Umbilical cord (tissue), 1 donor: ENCODE measurements at regions not wholly inside any gene's neighbourhood (a gene's known extent, or its start where the extent isn't known, plus 50 kb on each side); places are given as distances from the start of the nearest gene placed in this dataset.

Experiments
- DNase-seq: peaks from one replicate; pipeline ENCODE4 v3.0.0-alpha.2; 2015; ENCODE audit warnings: low spot score

DNA sequence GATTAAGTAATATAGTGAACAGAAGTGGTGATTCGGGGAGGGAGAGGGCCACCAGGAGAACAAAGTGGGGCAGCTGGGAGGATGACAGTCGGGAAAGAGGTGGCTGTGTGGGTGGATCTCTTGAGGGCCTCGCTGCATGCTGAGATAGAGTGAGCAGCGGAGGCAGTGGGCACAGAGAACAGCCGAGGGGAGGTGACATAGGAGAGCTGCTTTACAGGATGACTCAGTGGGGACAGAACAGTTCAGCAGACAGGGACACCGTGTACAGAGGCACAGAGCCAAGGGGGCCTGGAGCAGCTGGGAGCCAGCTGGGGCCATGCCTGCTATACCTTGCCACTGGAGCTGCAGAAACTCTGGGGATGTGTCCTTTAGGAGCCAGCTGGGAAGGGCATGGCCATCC, 273.9 kb downstream of the GADD45G start:
- no peak for DNase-seq

- DNase-seq, result no peak
Observed at GRCh38 chr9:89879276-89879675, 274.5 kb downstream of the GADD45G start.

GRCh38 chr9:89879701-89880100, 274.9 kb downstream of the GADD45G start:
- peak; percentile 66 for DNase-seq

GRCh38 chr9:89880161-89880560, 275.3 kb downstream of the GADD45G start:
- DNase-seq, result no peak

DNA sequence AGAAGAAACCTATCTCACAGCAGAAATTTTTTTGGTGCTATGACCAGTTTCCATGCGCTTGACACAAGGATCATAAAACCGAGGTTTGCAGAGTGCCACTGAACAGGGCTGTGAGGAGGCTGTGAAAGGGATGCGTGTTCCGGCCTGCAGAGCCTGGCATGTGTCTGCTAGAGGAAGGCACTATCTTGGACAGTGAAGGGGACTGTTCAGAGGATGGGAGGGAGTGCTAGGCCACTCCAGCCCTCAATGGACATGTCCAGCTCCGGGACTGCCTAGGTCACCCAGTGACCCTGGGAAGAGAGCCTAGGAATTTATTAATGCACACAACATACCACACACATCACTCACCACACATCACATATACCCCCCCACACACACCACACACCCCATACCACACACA, 275.9 kb downstream of the GADD45G start:
- DNase-seq, result no peak

DNA sequence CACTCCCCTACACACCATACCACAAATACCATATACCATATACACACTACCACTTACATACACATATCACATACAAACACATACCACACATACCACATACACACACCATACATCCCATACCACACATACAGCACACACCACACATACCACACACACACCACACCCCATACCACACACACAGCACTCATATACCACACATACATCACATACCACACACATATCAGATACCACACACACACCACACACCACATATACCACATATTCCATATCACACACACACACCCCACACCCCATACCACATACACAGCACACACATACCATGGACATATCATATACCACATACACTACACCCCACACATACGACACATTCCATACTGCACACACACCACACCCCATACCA, 276.6 kb downstream of the GADD45G start:
- DNase-seq, result no peak

- no peak for DNase-seq
Observed at GRCh38 chr9:89882930-89883361, 278.1 kb downstream of the GADD45G start.

DNA sequence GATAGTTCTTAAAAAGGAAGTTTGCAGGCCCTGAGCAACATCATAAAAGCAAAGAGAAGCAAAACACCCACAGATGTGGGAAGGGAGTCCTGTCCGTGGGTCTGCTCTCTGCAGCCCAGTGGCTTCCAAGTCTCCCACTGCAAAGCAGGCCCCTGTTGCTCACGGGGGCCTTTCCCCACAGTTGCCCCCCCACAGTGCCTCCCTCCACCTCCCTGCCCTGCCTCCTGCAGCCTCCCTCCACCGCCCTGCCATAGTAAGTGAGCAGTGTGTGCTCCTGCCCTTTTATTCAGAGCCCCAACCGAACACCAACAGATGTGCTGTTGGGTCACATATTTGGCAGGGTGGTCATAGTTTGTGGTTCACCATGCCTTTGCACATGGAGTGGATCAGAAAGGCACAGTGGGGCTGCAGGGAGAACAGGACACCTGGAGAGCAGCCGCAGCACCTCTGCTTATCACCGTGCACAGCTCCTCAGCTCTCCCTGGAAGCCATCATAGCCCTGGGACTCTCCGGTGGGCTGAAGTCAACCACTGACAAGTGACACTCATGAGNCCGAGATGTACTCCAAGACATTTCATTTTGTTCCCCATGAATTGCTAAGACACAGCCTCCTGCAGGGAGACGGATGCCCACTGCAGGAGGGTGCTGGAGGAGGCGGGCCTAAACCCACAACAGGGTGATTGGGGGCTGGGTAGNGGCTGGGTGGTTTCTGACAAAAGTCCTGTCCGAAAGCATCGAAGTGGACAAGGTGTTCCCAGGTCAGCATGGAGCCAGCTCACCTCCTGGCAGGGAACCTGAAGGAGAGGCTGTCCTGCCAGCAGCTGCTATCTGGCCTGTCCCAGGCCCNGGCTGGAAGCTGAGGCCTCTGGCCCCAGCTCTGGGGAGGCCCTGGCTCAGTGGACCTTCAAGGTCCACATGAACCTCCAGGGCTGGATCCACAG, 278.9 kb downstream of the GADD45G start:
- no peak for DNase-seq

GRCh38 chr9:89884356-89885083, 279.7 kb downstream of the GADD45G start:
- no peak for DNase-seq

DNA sequence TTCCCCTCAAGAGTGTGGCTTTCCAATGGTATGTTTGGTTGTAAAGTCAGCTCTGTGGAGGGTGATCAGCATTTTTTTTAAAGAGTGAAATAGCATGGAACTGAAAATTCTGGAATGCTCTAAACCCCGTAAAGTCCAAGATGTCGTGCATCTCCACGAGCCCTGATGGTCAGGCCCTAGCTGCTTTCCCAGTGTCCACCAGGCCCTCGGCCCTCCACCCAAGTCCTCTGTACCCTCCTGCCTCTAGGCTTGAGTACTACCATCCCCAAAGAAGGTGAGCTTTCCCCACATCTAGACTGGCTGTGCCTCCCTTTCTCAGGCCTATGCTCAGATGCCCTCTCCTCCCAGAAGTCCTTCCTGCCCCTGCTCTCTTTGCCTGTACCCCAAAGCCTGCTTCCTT, 280.3 kb downstream of the GADD45G start:
- DNase-seq, result no peak

DNA sequence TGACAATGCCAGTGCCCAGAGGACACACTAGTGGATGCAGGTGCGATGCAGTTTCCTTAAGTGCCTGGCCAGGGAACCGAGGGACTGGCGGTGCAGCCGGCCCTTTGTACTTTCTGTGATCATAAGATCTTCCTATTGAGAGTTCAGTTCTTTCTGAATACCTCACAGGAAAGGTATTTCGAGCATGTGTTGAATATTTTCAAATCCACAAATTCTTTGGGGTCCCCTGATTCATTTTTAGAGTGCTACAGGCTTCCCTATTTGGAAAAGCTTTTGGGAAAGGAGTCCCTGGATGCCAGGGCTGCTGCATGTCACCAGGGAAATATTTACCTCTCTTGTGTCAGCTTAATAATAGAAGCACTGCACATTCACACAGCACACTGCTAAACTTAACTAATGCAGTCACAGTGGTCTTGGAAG, 281.5 kb downstream of the GADD45G start:
- DNase-seq, result no peak

GRCh38 chr9:89887286-89887685, 282.5 kb downstream of the GADD45G start:
- DNase-seq, result no peak

GRCh38 chr9:89888233-89888632, 283.4 kb downstream of the GADD45G start:
- DNase-seq, result no peak

DNA sequence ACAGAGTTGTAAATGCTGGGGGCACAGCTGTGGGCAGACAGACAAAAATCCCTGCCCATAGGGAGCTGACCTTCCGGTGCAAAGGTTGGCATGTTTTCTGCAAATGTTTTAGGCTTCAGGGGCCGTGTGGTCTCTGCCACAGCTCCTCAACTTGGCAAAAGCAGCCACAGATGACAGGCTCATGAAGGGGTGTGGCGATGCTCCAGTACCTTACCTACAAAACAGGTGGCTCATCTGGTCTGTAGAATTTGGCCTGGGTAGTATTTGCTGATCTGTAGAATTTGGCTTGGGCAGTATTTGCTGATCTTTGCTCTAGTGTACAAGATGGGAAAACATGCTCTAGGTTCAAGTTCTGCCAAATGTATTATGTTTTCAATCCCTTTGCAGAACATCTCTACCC, 283.9 kb downstream of the GADD45G start:
- DNase-seq, result no peak

DNA sequence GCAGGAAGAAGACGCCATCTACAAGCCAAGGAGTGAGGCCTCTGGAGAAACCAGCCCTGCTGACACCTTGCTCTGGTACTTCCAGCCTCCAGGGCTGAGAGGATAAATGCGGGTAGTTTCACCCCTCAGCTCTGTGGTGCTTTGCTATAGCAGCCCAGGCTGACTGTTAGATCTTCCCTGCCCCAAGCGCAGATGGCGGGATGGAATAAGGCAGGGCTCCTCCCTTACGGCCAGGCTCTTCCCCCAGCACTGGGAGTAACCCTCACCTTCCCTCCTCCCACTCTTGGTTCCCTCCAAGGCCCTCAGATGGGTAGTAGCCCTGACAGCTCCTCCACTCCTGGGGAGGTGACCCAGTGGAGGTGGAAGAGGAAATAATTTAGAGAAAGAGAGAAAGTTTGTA, 285.1 kb downstream of the GADD45G start:
- DNase-seq, result no peak

- DNase-seq, result no peak
Observed at GRCh38 chr9:89890326-89890980, 285.6 kb downstream of the GADD45G start.

DNA sequence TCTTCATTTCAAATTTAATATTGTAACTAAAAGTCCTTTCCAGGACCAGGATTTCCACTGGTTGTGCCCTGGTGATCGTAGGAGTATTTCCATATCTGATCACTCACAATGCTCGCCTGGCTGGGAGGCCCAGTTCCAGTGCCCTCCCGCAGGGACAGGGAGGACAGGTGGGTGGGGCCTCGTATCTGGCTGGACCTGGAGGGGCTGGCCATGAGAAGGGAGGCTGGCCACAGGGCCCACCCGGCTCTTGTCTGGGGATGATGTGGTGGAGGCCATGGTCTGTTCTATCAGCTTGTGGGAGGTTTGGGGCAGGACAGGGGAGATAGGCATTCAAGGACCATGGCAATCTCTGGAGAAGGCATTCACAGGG, 286.4 kb downstream of the GADD45G start:
- DNase-seq, result no peak

GRCh38 chr9:89891591-89892304, 286.9 kb downstream of the GADD45G start:
- DNase-seq, result peak; percentile 47

- no peak for DNase-seq
Observed at GRCh38 chr9:89892920-89893319, 288.1 kb downstream of the GADD45G start.

DNA sequence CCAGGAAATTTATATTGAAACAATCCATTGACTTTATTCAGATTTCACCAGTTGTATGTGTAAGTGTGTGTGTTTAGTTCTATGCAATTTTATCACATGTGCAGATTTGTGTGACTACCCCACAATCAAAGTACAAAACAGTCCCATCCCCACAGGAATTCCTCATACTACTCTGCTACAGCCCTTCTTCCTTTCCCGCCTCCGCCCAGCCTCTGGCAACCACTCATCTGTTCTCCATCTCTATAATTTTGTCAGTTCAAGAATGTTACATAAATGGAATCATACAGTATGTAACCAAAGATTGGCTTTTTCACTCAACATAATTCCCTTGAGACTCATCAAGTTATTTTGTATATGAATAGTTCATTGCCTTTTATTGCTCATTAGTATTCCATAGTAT, 289.1 kb downstream of the GADD45G start:
- DNase-seq, result no peak

DNA sequence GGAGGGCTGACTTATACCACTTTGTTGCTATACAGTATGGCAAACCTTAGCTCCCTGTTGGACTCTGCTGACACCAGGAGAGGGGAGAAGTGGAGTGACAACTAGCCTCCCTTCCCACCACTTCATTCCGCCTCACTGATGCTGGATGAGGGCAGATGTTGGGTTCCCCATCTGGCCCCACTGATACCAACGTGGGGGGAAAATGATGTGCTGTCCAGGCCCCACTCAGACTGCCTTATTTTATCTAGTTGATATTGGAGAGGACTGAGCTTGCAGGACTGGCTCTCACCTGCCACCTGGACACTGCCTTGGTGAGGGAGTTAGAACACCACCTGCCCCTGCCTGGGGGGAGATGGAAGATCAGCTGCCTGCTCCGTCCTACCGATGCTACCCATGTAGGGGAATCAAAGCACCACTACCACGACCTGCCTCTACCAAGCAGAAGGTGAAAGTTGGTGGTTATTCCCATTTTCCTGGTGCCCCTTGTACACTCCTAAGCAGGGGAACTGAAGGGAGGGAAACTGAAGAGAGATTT, 292.1 kb downstream of the GADD45G start:
- no peak for DNase-seq
